HG03520 (cell line): ENCODE measurements at regions not wholly inside any gene's neighbourhood (a gene's known extent, or its start where the extent isn't known, plus 50 kb on each side); places are given as distances from the start of the nearest gene placed in this dataset.
"Not testable (repeated sequence)": the region's sequence is repeated elsewhere in the genome, so short reads cannot be mapped to it uniquely, and the experiment has no call there.

ENCODE experiments used
- ATAC-seq: cut with Tn5 transposase; IDR thresholded peaks from one replicate; pipeline ENCODE4 v1.9.1; 2021; ENCODE audit warnings: mild to moderate bottlenecking, moderate library complexity; ENCODE audit not compliant: unreplicated experiment

- ATAC-seq: no peak
Measured at GRCh38 chr10:118805146-118805545, 50.4 kb upstream of the CACUL1 start.

DNA sequence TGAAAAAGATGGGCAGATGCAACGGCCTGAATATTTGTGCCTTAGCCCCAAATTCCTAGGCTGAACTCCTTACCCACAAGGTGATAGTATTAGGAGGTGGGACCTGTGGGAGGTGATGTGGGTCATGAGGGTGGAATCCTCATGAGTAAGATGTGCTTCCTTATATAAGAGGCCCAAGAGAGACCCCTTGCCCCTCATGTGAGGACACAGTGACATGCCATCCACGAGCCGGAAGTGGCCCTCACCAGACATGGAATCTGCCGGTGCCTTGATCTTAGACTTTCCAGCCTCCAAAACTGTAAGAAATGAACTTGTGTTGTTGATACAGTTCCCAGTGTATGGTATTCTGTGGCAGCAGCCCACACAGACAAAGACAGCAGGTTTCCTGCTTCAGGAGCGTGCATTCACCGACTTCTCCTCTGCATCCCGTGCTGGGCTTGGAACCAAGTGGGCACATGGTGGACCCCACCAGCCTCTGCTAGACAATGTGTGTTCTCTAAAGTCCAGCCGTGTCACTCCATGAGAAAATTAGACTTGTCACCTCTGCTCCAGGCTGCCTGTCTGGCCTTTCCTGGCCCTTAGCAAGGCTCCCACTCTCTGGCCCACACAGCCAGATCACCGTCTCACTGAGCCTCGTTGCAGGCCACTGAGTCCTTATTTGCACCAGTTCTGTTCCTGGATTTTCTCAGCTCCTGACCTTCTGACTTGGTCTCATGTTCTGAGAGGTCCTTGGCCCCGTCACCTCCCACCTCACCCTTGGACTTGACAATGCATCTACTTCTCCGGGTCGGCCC lies 52.9 kb upstream of the CACUL1 start:
- no peak for ATAC-seq

DNA sequence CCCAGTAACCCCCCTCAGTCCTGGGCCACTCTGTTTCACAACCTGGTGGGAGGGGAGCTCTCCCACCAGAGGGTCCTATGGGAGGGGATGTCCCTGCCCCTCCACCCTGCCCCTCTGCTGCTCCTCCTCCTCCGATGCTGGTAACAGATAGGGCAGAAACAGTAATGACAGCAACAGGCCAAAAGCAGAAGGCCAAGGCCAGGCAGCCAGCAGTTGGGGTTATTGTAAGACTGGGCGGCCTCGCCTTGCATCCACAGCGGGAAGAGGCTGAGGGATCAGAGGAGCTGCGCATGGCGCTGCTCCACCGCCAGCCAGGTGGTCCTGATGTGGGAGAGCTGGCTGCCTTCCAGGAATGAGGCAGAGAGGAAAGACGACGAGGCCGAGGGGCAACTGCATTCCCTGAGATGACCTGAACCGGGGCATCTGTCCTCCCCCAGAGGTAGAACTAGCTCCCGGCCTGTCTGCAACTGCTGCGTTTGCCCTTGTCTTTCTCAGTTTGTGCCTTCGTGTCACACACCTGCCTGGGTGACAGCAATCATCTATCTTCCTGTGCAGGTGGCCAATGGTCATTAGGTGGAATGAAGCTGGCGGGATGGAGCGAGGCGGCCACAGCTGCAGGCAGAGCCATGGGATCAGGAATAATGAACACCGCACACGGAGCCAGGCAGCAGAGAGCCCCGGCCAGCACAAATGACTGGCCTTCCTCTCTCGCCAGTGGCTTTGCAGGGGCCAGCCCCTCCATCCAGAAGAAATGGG lies 54.0 kb upstream of the CACUL1 start:
- ATAC-seq: no peak

- no peak for ATAC-seq
Measured at GRCh38 chr10:118809357-118810220, 54.8 kb upstream of the CACUL1 start.

DNA sequence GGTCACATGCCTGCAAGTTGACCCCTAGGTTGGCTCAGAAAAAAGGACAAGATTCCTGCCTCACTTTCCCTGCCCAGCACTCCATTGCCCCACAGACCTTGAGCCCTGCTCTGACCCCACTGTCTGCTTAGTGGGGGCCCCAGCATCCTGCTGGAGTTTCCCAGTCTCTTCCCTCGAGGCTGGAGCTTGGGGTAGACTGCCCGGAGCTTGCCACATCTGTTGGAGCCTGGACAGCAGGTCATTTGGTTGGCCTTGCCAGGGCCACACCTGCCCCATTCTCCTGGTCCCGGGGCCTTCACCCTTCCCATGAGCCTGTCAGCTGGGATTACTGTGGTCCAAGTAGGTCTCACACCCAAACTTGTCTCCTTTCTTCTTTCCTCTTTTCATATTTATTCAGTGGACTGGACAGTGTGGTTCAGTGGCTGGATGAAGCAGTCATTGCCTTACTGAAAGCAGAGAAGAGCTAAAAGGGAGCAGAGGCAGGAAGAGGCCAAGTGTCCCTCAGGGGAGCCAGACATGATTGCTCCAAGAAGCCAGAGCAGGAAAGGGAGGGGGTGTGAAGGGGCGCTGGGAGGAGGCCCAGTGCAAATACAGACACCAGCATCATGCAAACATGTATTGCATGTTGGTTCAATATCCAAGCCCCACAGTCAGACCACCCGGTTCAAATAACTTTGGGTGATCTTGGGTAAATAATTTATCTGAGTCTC lies 56.2 kb upstream of the CACUL1 start:
- ATAC-seq: no peak

DNA sequence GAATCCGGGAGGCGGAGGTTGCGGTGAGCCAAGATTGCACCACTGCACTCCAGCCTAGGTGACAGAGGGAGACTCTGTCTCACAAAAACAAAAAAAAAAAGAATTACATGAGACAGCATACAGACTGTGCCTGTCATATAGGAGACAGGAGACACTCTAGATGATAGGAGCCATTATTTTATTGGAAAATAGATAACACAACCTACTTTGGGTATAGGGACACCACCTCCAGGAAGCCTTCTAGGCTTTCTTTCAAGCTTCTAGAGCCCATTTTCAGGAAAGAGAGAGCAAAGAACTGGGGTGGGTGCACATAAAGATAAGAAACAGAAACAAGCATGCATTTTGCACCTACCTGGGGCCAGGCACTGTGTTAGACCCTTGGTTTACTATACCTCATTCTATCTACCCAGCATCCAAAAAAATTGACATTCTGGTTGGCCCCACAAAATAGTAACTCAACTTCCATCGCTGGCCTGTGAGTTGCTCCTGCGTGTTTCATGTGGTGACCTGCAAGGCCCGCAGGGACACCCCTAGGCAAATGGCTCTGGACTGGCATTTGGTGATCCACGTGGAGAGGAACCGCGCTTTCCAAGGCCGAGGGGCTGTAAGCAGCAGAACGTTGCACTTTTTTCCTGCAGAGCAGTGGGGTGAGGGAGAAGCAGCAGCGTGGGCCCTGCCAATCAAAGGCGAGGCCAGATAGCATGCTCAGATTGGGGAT lies 57.1 kb upstream of the CACUL1 start:
- no peak for ATAC-seq

- ATAC-seq: no peak
Measured at GRCh38 chr10:118812393-118812740, 57.6 kb upstream of the CACUL1 start.

- not testable (repeated sequence) for ATAC-seq
Measured at GRCh38 chr10:118813001-118813400, 58.2 kb upstream of the CACUL1 start.

DNA sequence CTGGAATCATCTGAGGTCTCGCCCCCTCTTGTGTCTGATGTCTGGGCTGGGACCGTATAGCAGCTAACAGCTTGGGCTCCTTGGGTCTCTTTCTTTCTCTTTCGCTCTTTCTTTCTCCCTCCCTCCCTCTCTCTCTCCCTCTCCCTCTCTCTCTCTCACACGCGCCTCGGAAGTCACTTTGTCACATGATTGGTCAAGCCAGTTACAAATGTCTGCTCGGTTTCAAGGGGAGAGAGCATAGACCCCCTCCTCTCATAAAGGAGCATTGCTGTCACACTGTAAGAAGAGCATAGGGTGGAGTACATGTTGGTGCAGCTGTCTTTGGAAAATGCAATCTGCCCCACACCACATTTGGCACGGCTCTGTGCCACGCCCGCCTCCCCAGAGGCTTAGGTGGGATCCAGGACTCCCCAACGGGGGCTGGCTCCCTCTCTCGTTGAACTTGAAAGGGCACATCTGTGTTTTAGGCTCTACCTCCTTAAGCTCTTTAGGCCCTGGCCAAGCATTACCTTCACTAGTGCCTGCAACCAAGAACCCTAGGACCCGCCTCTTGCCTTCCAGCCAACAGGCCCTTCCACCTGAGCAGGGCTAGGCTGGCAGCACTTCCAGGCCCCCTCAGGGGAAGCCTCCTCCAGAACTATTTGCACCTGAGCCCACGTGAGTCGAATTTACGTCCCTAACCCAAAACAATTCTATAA lies 61.9 kb upstream of the CACUL1 start:
- ATAC-seq: no peak

- no peak for ATAC-seq
Measured at GRCh38 chr10:118817328-118818068, 62.7 kb upstream of the CACUL1 start.

GRCh38 chr10:118818621-118819221 lies 64.0 kb upstream of the CACUL1 start:
- ATAC-seq: no peak

- no peak for ATAC-seq
Measured at GRCh38 chr10:118820326-118821116, 65.8 kb upstream of the CACUL1 start.

DNA sequence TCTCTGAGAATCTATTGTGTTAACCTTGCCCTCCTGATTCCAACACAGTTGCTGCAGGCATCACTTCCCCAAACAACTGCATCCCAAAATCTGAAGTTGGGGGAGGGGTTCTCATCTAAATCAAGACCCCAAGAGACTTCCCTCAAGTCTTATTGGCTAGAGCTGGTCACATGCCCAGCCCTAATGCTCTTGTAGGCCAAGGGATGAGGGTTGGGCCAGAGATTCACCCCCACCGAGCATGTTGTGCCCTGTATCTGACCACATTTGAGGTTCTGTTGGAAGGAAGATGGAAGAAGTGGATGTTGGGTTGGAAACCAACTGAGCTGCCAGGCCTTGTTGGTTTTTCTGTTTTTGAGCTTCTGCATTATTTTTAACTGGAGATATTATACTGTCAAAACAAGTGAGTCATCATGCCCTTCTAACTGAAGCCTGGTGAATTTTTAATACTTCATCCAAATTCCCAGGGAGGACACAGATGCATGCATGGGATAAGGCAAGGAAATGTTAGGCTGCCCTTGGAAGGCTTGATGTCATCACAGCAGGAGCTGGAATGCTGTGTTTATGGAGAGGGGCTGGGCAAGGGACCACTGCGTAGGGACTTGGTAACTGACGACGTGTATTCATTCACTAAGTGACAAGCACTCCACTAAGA lies 68.6 kb upstream of the CACUL1 start:
- no peak for ATAC-seq

DNA sequence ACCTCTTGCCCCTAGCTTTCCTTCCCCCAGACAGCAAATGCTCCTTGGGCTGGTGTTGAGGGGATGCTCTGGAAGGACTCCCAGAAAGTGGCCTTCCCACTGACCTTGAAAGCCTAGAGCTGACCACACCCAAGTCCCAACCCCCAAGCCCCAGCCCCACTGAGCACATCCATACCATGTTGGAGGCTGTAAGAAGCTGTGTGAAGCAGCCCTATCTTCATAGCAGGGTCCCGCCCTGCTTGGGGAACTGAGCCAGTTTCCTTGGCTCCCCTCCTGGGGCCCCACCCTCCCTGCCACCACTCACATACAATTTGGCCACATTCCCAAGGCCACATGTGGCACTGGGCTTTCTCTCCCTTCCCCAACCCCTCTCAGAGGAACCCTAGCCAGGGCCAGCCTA lies 72.3 kb upstream of the CACUL1 start:
- no peak for ATAC-seq

GRCh38 chr10:118827466-118828155 lies 72.8 kb upstream of the CACUL1 start:
- ATAC-seq: no peak

DNA sequence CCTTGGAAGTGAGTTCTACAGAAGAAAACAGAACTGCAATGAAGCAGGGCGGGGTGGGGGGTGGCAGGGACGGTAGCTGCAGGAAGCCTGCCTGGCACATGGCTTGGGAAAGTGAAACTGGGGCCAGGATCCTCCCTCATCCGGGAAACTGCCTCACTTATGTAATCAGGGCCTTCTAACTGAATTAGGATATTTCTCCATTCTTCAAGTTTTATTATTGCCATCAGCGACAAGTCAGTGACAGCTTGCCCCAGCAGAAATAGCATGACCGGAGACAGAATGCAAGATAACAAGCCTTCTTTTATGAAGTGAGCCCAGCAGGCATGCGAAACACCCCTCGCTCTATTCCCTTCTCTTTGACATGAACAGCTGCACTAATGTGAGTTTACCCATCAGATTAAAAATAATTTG lies 77.5 kb upstream of the CACUL1 start:
- no peak for ATAC-seq

GRCh38 chr10:118834370-118834769 lies 79.6 kb upstream of the CACUL1 start:
- not testable (repeated sequence) for ATAC-seq
